ENCODE measurements at regions not wholly inside any gene's neighbourhood (a gene's known extent, or its start where the extent isn't known, plus 50 kb on each side); places are given as distances from the start of the nearest gene placed in this dataset.

GRCh38 chr14:39877577-39878190 is 445.5 kb upstream of the FBXO33 start:
- H3K36me3 Mint-ChIP-seq (ENCODE audit: low read depth): no peaks in the 10 kb centered on the region

More at GRCh38 chr14:39877577-39878190, 445.5 kb upstream of the FBXO33 start:
- no peak overlapping the region for H3K27ac Mint-ChIP-seq
- no peaks in the 10 kb centered on the region for H3K27me3 Mint-ChIP-seq (ENCODE audit: insufficient read depth, low read depth, poor library complexity)
- no peaks in the 10 kb centered on the region for H3K9me3 Mint-ChIP-seq
- peaks cover 14% of the 10 kb centered on the region for H3K4me1 ChIP-seq (ENCODE audit: insufficient read depth)
- no peaks in the 10 kb centered on the region for H4K20me1 ChIP-seq (replicated peaks; ENCODE audit: insufficient read depth)
- H3K36me3 ChIP-seq (ENCODE audit: insufficient read depth): no peaks in the 10 kb centered on the region
- no peak overlapping the region for H3K27ac ChIP-seq (ENCODE audit: low read depth)
- no peaks in the 10 kb centered on the region for H3K27me3 ChIP-seq (ENCODE audit: insufficient read depth)
- DNase-seq (ENCODE audit: low spot score): peak; percentile 24
- H3F3A ChIP-seq (replicated peaks; ENCODE audit: low read depth): no peaks in the 10 kb centered on the region
- no peaks in the 10 kb centered on the region for H3K9me2 ChIP-seq (ENCODE audit: insufficient read depth)
- ATAC-seq: peak; percentile 54
- no peak overlapping the region for H3K4me3 Mint-ChIP-seq
- H3K4me2 ChIP-seq: no peak overlapping the region
- no peak overlapping the region for H3K4me3 ChIP-seq
- H3K4me1 Mint-ChIP-seq: peaks cover 34% of the 10 kb centered on the region
- H2AFZ ChIP-seq: no peak overlapping the region
- H3K79me2 ChIP-seq (replicated peaks; ENCODE audit: insufficient read depth): no peaks in the 10 kb centered on the region
- TF ChIP-seq JUNB (IDR thresholded peaks at IDR 0.05; ENCODE audit: unreplicated experiment) (no peak), NANOG (IDR thresholded peaks at IDR 0.05; ENCODE audit: borderline replicate concordance) (no peak), ZNF114 (CRISPR knock-in tag; IDR thresholded peaks at IDR 0.05) (no peak), STAT1 (IDR thresholded peaks at IDR 0.05; ENCODE audit: unreplicated experiment) (no peak), ETS1 (IDR thresholded peaks at IDR 0.05) (no peak), REST (IDR thresholded peaks at IDR 0.05; ENCODE audit: unreplicated experiment) (no peak), POLR2AphosphoS5 (IDR thresholded peaks at IDR 0.05; ENCODE audit: low read depth) (no peak), CTCF (conservative IDR thresholded peaks at IDR 0.05; ENCODE audit: low read depth in 2 of 2) (no peak)

All from GM23338 (cell line).